ENCODE measurements at regions not wholly inside any gene's neighbourhood (a gene's known extent, or its start where the extent isn't known, plus 50 kb on each side); places are given as distances from the start of the nearest gene placed in this dataset.

- DNase-seq = no peak
- TF ChIP-seq CTCF (IDR thresholded peaks at IDR 0.05) = no peak
Measured at GRCh38 chr10:28072573-28072972, 73.7 kb upstream of the ODAD2 start.

GRCh38 chr10:28060031-28060607 lies 61.2 kb upstream of the ODAD2 start:
- no peak for TF ChIP-seq CTCF (IDR thresholded peaks at IDR 0.05)
- intact Hi-C loops (cut with DNase I) = no loop called here
- no peak for ATAC-seq
- DNase-seq = no peak
- no peaks in the 10 kb centered on the region for H3K9me3 ChIP-seq
- H3K4me1 ChIP-seq = no peaks in the 10 kb centered on the region
- no peaks in the 10 kb centered on the region for H3K27me3 ChIP-seq
- no peak overlapping the region for H3K27ac ChIP-seq
- no peak overlapping the region for H3K4me3 ChIP-seq
- peaks cover 4% of the 10 kb centered on the region for H3K36me3 ChIP-seq

More at GRCh38 chr10:28072573-28072972, 73.7 kb upstream of the ODAD2 start:
- no peaks in the 10 kb centered on the region for H3K27me3 ChIP-seq
- intact Hi-C loops (cut with DNase I) = no loop called here
- H3K36me3 ChIP-seq = no peaks in the 10 kb centered on the region
- no peak overlapping the region for H3K27ac ChIP-seq
- no peaks in the 10 kb centered on the region for H3K9me3 ChIP-seq
- no peak for ATAC-seq
- H3K4me3 ChIP-seq = no peak overlapping the region
- H3K4me1 ChIP-seq = no peaks in the 10 kb centered on the region

GRCh38 chr10:28058746-28059145 lies 59.9 kb upstream of the ODAD2 start:
- no peak for DNase-seq
- ATAC-seq = no peak

GRCh38 chr10:28054228-28054860 lies 55.5 kb upstream of the ODAD2 start:
- Histone ChIP-seq H3K36me3 (peaks cover 4% of the 10 kb centered on the region), H3K27ac (no peak overlapping the region), H3K9me3 (no peaks in the 10 kb centered on the region), H3K4me1 (no peaks in the 10 kb centered on the region), H3K27me3 (no peaks in the 10 kb centered on the region), H3K4me3 (no peak overlapping the region)
- DNase-seq (no peak), ATAC-seq (no peak)
- intact Hi-C loops (cut with DNase I) = no loop called here
- no peak for TF ChIP-seq CTCF (IDR thresholded peaks at IDR 0.05)

More at GRCh38 chr10:28058746-28059145, 59.9 kb upstream of the ODAD2 start:
- Histone ChIP-seq H3K4me1 (no peaks in the 10 kb centered on the region), H3K9me3 (no peaks in the 10 kb centered on the region), H3K4me3 (no peak overlapping the region), H3K27me3 (no peaks in the 10 kb centered on the region), H3K36me3 (peaks cover 4% of the 10 kb centered on the region), H3K27ac (no peak overlapping the region)
- intact Hi-C loops (cut with DNase I) = no loop called here
- no peak for TF ChIP-seq CTCF (IDR thresholded peaks at IDR 0.05)

- intact Hi-C loops (cut with DNase I) = no loop called here
- TF ChIP-seq CTCF (IDR thresholded peaks at IDR 0.05) = no peak
- H3K9me3 ChIP-seq = no peaks in the 10 kb centered on the region
- H3K4me3 ChIP-seq = no peak overlapping the region
- no peak for ATAC-seq
- no peaks in the 10 kb centered on the region for H3K36me3 ChIP-seq
- DNase-seq = no peak
- no peaks in the 10 kb centered on the region for H3K27me3 ChIP-seq
- no peaks in the 10 kb centered on the region for H3K4me1 ChIP-seq
- H3K27ac ChIP-seq = no peak overlapping the region
Measured at GRCh38 chr10:28049286-28049685, 50.4 kb upstream of the ODAD2 start.

All from upper lobe of right lung (tissue), 1 donor.